HepG2 (cell line): ENCODE measurements at regions not wholly inside any gene's neighbourhood (a gene's known extent, or its start where the extent isn't known, plus 50 kb on each side); places are given as distances from the start of the nearest gene placed in this dataset.
"Not testable (repeated sequence)": the region's sequence is repeated elsewhere in the genome, so short reads cannot be mapped to it uniquely, and the experiment has no call there.

Experiments
- ATAC-seq: fragments of 200-7000 bp; cut with Tn5 transposase; 3 replicates; pipeline ENCODE4 v1.9.1; 2020; ENCODE audit warnings: mild to moderate bottlenecking, moderate library complexity
- BruUV-seq: library from RNA; stranded (reverse); fragments of 400-500 nt; replicated peaks from 2 replicates; lab custom pipeline; 2021; lab: Mats Ljungman, UMichigan
- CTCF ChIA-PET: fragments of 300-600 bp; formaldehyde crosslinking; extraction: SDS; loops from one replicate; lab custom pipeline; 2021; ENCODE audit warnings: low total read pairs, inconsistent platforms, low intra/inter-chr PET ratio; lab: Yijun Ruan, JAX
- POLR2A ChIA-PET: fragments of 350-600 bp; sonication (Branson Sonifier 250); formaldehyde crosslinking; loops from one replicate; lab custom pipeline; 2020; ENCODE audit warnings: antibody characterized with exemption, inconsistent platforms; lab: Yijun Ruan, JAX
- DNase-seq: peaks from one replicate; pipeline ENCODE4 v3.0.0-alpha.2; 2015; ENCODE audit warnings: low spot score
- FAIRE-seq: peaks from 3 replicates; lab custom pipeline; 2011; peaks lifted over from hg19 to GRCh38; lab: Jason Lieb, UNC
- H2AFZ ChIP-seq: one replicate; pipeline ENCODE4 v1.6.1; 2011; ENCODE audit warnings: low read length, inconsistent platforms
- H3K27ac ChIP-seq: fragments of 300-600 bp; 3 replicates; pipeline ENCODE4 v1.8.0; 2011; ENCODE audit warnings: mixed run types, mild to moderate bottlenecking, mixed read lengths, low read length, inconsistent platforms; ENCODE audit not compliant: insufficient read depth; ENCODE audit errors: extremely low read length
- H3K27me3 ChIP-seq, 2 experiments: fragments of 200-600 bp in 1 of 2; 2 replicates in 1 of 2; 3 replicates in 1 of 2; pipeline versions ENCODE4 v1.6.0 to v1.8.0; 2011; ENCODE audit warnings: low read length in 2 of 2, mild to moderate bottlenecking in 2 of 2, moderate library complexity in 2 of 2, inconsistent platforms in 1 of 2; ENCODE audit not compliant: insufficient read depth in 2 of 2, control insufficient read depth in 1 of 2
- H3K36me3 ChIP-seq, 2 experiments: fragments of 200-600 bp in 1 of 2; replicated peaks in 1 of 2; 2 replicates in 1 of 2; 3 replicates in 1 of 2; pipeline versions ENCODE4 v1.5.1 to v1.8.0; 2011; ENCODE audit warnings: low read length in 2 of 2, inconsistent platforms in 1 of 2; ENCODE audit not compliant: insufficient read depth in 2 of 2, control insufficient read depth in 1 of 2
- H3K4me1 ChIP-seq: 2 replicates; pipeline ENCODE4 v1.5.1; 2012; ENCODE audit warnings: low read length, inconsistent platforms; ENCODE audit not compliant: insufficient read depth
- H3K4me2 ChIP-seq: 2 replicates; pipeline ENCODE4 v1.6.0; 2011; ENCODE audit warnings: low read depth, low read length, inconsistent platforms
- H3K4me3 ChIP-seq, 3 experiments: fragments of 200-600 bp in 1 of 3; sonication (generic), shearing (Covaris generic) in 1 of 3; replicated peaks in 1 of 3; 2 replicates each; pipeline ENCODE4 v1.5.1; 2011 to 2016; ENCODE audit warnings: low read length in 3 of 3, inconsistent platforms in 2 of 3, low read depth in 2 of 3, mild to moderate bottlenecking in 2 of 3, control low read depth in 1 of 3, mixed read lengths in 1 of 3; ENCODE audit not compliant: insufficient read depth in 1 of 3
- H3K79me2 ChIP-seq: one replicate; pipeline ENCODE4 v1.6.1; 2011; ENCODE audit warnings: low read length, inconsistent platforms; ENCODE audit not compliant: insufficient read depth
- H3K9ac ChIP-seq: 2 replicates; pipeline ENCODE4 v1.6.0; 2011; ENCODE audit warnings: mild to moderate bottlenecking, low read depth, low read length, inconsistent platforms; ENCODE audit not compliant: insufficient read depth
- H3K9me3 ChIP-seq: 2 replicates; pipeline ENCODE4 v1.5.1; 2012; ENCODE audit warnings: mild to moderate bottlenecking, low read length
- H4K20me1 ChIP-seq: 2 replicates; pipeline ENCODE4 v1.6.0; 2011; ENCODE audit warnings: inconsistent platforms, mild to moderate bottlenecking, low read length, moderate library complexity; ENCODE audit not compliant: insufficient read depth
- ZNF331 ChIP-seq: sonication (generic); formaldehyde crosslinking; IDR thresholded peaks from 2 replicates; pipeline ENCODE4 v1.4.0; 2020; ENCODE audit warnings: missing genetic modification reagents
- WGBS: methylation state at CpG from one replicate; pipeline ENCODE4 v1.1.6; 2017; ENCODE audit warnings: low lambda C conversion rate; 5-methylcytosine and 5-hydroxymethylcytosine counted together
- in situ Hi-C: cut with HindIII; loops from 2 replicates; pipeline ENCODE4 v1.10.0; 2017; ENCODE audit warnings: low pct_unique_long_range_greater_than_20kb; ENCODE audit not compliant: extremely low pct_ligation_motif_present
- intact Hi-C: fragments of 100-400 bp; cut with micrococcal nuclease; formaldehyde crosslinking; loops from one replicate; pipeline ENCODE4 v1.10.0; 2022; ENCODE audit not compliant: unreplicated experiment

- WGBS, result 55% methylated on average over 12 of the region's 16 CpGs
- not testable (repeated sequence) for ATAC-seq
Observed at GRCh38 chr12:131233850-131234789, 280.4 kb downstream of the ADGRD1 start.

GRCh38 chr12:131234841-131235271, 281.1 kb downstream of the ADGRD1 start:
- DNase-seq, POLR2A ChIA-PET, H3K4me3 ChIP-seq, H3K4me2 ChIP-seq, intact Hi-C loops, H3K4me1 ChIP-seq, H3K36me3 ChIP-seq, H3K27me3 ChIP-seq, H3K9me3 ChIP-seq, H2AFZ ChIP-seq, H3K79me2 ChIP-seq, in situ Hi-C loops, H3K27ac ChIP-seq, BruUV-seq, H4K20me1 ChIP-seq, CTCF ChIA-PET, H3K9ac ChIP-seq: not testable (repeated sequence)
- WGBS, result 0% methylated on average over 2 of the region's 8 CpGs
- FAIRE-seq, result peak; percentile 12
- ATAC-seq, result peak; percentile 59

More at GRCh38 chr12:131233850-131234789, 280.4 kb downstream of the ADGRD1 start:
- H3K27me3 ChIP-seq, H3K27ac ChIP-seq, H3K4me3 ChIP-seq, H3K36me3 ChIP-seq, POLR2A ChIA-PET, BruUV-seq, CTCF ChIA-PET, H2AFZ ChIP-seq, DNase-seq, FAIRE-seq, H3K79me2 ChIP-seq, H3K4me2 ChIP-seq, in situ Hi-C loops, intact Hi-C loops, H4K20me1 ChIP-seq, H3K9ac ChIP-seq, H3K9me3 ChIP-seq: not testable (repeated sequence)
- TF ChIP-seq ZNF331 (CRISPR knock-in tag), result peak; percentile 94
- peaks cover 12% of the 10 kb centered on the region for H3K4me1 ChIP-seq
